ENCODE measurements at regions not wholly inside any gene's neighbourhood (a gene's known extent, or its start where the extent isn't known, plus 50 kb on each side); places are given as distances from the start of the nearest gene placed in this dataset.
"Not testable (repeated sequence)": the region's sequence is repeated elsewhere in the genome, so short reads cannot be mapped to it uniquely, and the experiment has no call there.

- DNase-seq (ENCODE audit: low spot score): no peak
These were observed 87.7 kb upstream of the CHST15 start for GRCh38 chr10:124180947-124181549.

GRCh38 chr10:124180044-124180745 lies 86.8 kb upstream of the CHST15 start:
- no peak for DNase-seq (ENCODE audit: low spot score)

- no peak for DNase-seq (ENCODE audit: low spot score)
These were observed 86.1 kb upstream of the CHST15 start for GRCh38 chr10:124179308-124180043.

GRCh38 chr10:124177180-124177518 lies 83.8 kb upstream of the CHST15 start:
- no peak for DNase-seq (ENCODE audit: low spot score)

GRCh38 chr10:124176349-124177179 lies 83.2 kb upstream of the CHST15 start:
- DNase-seq (ENCODE audit: low spot score): no peak

GRCh38 chr10:124175701-124176348 lies 82.4 kb upstream of the CHST15 start:
- peak; percentile 58 for DNase-seq (ENCODE audit: low spot score)

GRCh38 chr10:124174673-124175645 lies 81.6 kb upstream of the CHST15 start:
- no peak for DNase-seq (ENCODE audit: low spot score)

GRCh38 chr10:124174071-124174566 lies 80.7 kb upstream of the CHST15 start:
- DNase-seq (ENCODE audit: low spot score): peak; percentile 59

- no peak for DNase-seq (ENCODE audit: low spot score)
These were observed 80.0 kb upstream of the CHST15 start for GRCh38 chr10:124173298-124173900.

- peak; percentile 66 for DNase-seq (ENCODE audit: low spot score)
These were observed 79.0 kb upstream of the CHST15 start for GRCh38 chr10:124172181-124172916.

- DNase-seq (ENCODE audit: low spot score): peak; percentile 55
These were observed 78.2 kb upstream of the CHST15 start for GRCh38 chr10:124171561-124171960.

- DNase-seq (ENCODE audit: low spot score): no peak
These were observed 77.2 kb upstream of the CHST15 start for GRCh38 chr10:124170631-124171030.

GRCh38 chr10:124168991-124169802 lies 75.8 kb upstream of the CHST15 start:
- DNase-seq (ENCODE audit: low spot score): peak; percentile 62

- no peak for DNase-seq (ENCODE audit: low spot score)
These were observed 75.2 kb upstream of the CHST15 start for GRCh38 chr10:124168581-124168980.

- not testable (repeated sequence) for DNase-seq (ENCODE audit: low spot score)
These were observed 74.5 kb upstream of the CHST15 start for GRCh38 chr10:124167925-124168324.

GRCh38 chr10:124166431-124167125 lies 73.2 kb upstream of the CHST15 start:
- DNase-seq (ENCODE audit: low spot score): peak; percentile 31

- DNase-seq (ENCODE audit: low spot score): no peak
These were observed 72.4 kb upstream of the CHST15 start for GRCh38 chr10:124165827-124166226.

GRCh38 chr10:124165311-124165710 lies 71.9 kb upstream of the CHST15 start:
- DNase-seq (ENCODE audit: low spot score): peak; percentile 38

Measured in left forelimb (tissue), 1 donor.